ENCODE measurements at regions not wholly inside any gene's neighbourhood (a gene's known extent, or its start where the extent isn't known, plus 50 kb on each side); places are given as distances from the start of the nearest gene placed in this dataset.

DNA sequence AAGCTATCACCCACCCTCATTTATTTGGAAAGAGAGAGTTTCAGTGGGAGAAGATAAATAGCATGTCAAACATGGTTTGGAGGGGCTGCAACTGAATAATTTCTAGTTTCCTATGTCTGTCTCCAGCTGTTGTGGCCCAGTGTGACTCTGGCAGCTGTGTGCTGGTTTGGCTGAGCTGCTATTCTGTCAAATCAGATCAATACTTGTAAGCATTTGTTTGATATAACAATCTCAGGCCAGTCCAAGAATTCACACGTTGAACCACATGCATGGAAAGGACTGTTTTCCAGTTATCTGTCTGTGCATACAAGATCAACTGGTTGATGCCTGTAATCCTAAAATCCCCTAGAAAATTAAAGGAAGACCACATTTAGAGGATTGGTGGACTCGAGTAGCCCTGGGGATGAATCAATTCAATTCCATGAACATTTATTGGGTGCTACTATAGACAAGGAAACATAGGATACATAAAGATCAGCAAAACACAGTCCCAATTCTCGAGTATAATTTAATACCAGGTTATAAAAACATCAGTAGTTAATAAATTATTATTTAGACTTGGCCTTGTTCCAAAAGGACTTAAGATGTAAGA, 209.0 kb upstream of the PARD3B start:
- TF ChIP-seq, protein P1, sequence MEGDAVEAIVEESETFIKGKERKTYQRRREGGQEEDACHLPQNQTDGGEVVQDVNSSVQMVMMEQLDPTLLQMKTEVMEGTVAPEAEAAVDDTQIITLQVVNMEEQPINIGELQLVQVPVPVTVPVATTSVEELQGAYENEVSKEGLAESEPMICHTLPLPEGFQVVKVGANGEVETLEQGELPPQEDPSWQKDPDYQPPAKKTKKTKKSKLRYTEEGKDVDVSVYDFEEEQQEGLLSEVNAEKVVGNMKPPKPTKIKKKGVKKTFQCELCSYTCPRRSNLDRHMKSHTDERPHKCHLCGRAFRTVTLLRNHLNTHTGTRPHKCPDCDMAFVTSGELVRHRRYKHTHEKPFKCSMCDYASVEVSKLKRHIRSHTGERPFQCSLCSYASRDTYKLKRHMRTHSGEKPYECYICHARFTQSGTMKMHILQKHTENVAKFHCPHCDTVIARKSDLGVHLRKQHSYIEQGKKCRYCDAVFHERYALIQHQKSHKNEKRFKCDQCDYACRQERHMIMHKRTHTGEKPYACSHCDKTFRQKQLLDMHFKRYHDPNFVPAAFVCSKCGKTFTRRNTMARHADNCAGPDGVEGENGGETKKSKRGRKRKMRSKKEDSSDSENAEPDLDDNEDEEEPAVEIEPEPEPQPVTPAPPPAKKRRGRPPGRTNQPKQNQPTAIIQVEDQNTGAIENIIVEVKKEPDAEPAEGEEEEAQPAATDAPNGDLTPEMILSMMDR (optimal IDR thresholded peaks at IDR 0.05 in 1 of 3, IDR thresholded peaks at IDR 0.05 in 1 of 3, conservative IDR thresholded peaks at IDR 0.05 in 1 of 3; ENCODE audit: extremely low read depth in 1 of 3, insufficient read depth in 2 of 3, low read length in 3 of 3), result no peak
- no peak for TF ChIP-seq EZH2 (IDR thresholded peaks at IDR 0.05; ENCODE audit: low read length)

Measured in keratinocyte (primary cell).